Trophoblast cell (in vitro differentiated cells and primary cell): ENCODE measurements at regions not wholly inside any gene's neighbourhood (a gene's known extent, or its start where the extent isn't known, plus 50 kb on each side); places are given as distances from the start of the nearest gene placed in this dataset.

Experiments used
- DNase-seq, 2 donors: peaks; one replicate each; pipeline ENCODE4 v3.0.0-alpha.2; 2016
- H2AFZ ChIP-seq: 2 replicates; pipeline ENCODE4 v1.6.1; 2013; ENCODE audit warnings: low read length, moderate library complexity, mild to moderate bottlenecking; ENCODE audit not compliant: insufficient read depth, poor library complexity
- H2AK5ac ChIP-seq: 2 replicates; pipeline ENCODE4 v1.6.1; 2013; ENCODE audit warnings: mild to moderate bottlenecking, low read length
- H2BK120ac ChIP-seq: 2 replicates; pipeline ENCODE4 v1.6.1; 2013; ENCODE audit warnings: low read length, mild to moderate bottlenecking, moderate library complexity; ENCODE audit not compliant: insufficient read depth, poor library complexity
- H2BK12ac ChIP-seq: 2 replicates; pipeline ENCODE4 v1.6.1; 2013; ENCODE audit warnings: mild to moderate bottlenecking, low read length, moderate library complexity
- H2BK5ac ChIP-seq: 2 replicates; pipeline ENCODE4 v1.6.1; 2013; ENCODE audit warnings: low read length, low read depth, moderate library complexity, mild to moderate bottlenecking; ENCODE audit not compliant: poor library complexity
- H3K14ac ChIP-seq: 2 replicates; pipeline ENCODE4 v1.6.1; 2013; ENCODE audit warnings: mild to moderate bottlenecking, low read length
- H3K18ac ChIP-seq: 2 replicates; pipeline ENCODE4 v1.6.1; 2013; ENCODE audit warnings: mild to moderate bottlenecking, low read length
- H3K23ac ChIP-seq: 2 replicates; pipeline ENCODE4 v1.6.1; 2013; ENCODE audit warnings: low read length
- H3K27ac ChIP-seq: 2 replicates; pipeline ENCODE4 v1.5.1; 2013; ENCODE audit warnings: low read depth, mild to moderate bottlenecking, inconsistent platforms, low read length, moderate library complexity
- H3K27me3 ChIP-seq: 2 replicates; pipeline ENCODE4 v1.6.1; 2013; ENCODE audit warnings: inconsistent platforms, mild to moderate bottlenecking, low read length, moderate library complexity; ENCODE audit not compliant: insufficient read depth
- H3K36me3 ChIP-seq, 2 experiments: 1 replicate in 1 of 2; 2 replicates in 1 of 2; pipeline ENCODE4 v1.6.1; 2013; ENCODE audit warnings: low read length in 2 of 2, mild to moderate bottlenecking in 2 of 2, moderate library complexity in 1 of 2; ENCODE audit not compliant: insufficient read depth in 2 of 2, control insufficient read depth in 1 of 2
- H3K4ac ChIP-seq: 2 replicates; pipeline ENCODE4 v1.6.1; 2013; ENCODE audit warnings: low read depth, mild to moderate bottlenecking, low read length, moderate library complexity
- H3K4me1 ChIP-seq, 2 experiments: 1 replicate in 1 of 2; 2 replicates in 1 of 2; pipeline ENCODE4 v1.6.1; 2013; ENCODE audit warnings: low read length in 2 of 2, mild to moderate bottlenecking in 2 of 2, moderate library complexity in 1 of 2; ENCODE audit not compliant: insufficient read depth in 2 of 2, control insufficient read depth in 1 of 2
- H3K4me2 ChIP-seq: 2 replicates; pipeline ENCODE4 v1.6.1; 2013; ENCODE audit warnings: inconsistent platforms, mild to moderate bottlenecking, low read length, moderate library complexity
- H3K4me3 ChIP-seq: 2 replicates; pipeline ENCODE4 v1.5.1; 2013; ENCODE audit warnings: mild to moderate bottlenecking, low read depth, low read length, inconsistent platforms
- H3K79me1 ChIP-seq: one replicate; pipeline ENCODE4 v1.6.1; 2013; ENCODE audit warnings: low read length
- H3K79me2 ChIP-seq: 2 replicates; pipeline ENCODE4 v1.6.1; 2013; ENCODE audit warnings: low read length, mild to moderate bottlenecking; ENCODE audit not compliant: control insufficient read depth, insufficient read depth, poor library complexity
- H3K9ac ChIP-seq: 2 replicates; pipeline ENCODE4 v1.6.1; 2013; ENCODE audit warnings: mild to moderate bottlenecking, low read length
- H3K9me3 ChIP-seq: 2 replicates; pipeline ENCODE4 v1.6.1; 2013; ENCODE audit warnings: low read depth, mild to moderate bottlenecking, control low read depth, inconsistent platforms, low read length; ENCODE audit not compliant: insufficient read depth
- H4K12ac ChIP-seq: 2 replicates; pipeline ENCODE4 v1.6.1; 2013; ENCODE audit warnings: low read depth, mild to moderate bottlenecking, low read length, moderate library complexity
- H4K8ac ChIP-seq: 2 replicates; pipeline ENCODE4 v1.6.1; 2013; ENCODE audit warnings: low read depth, mild to moderate bottlenecking, low read length, moderate library complexity
- H4K91ac ChIP-seq: one replicate; pipeline ENCODE4 v1.6.1; 2013; ENCODE audit warnings: low read depth, mild to moderate bottlenecking, low read length, moderate library complexity
- WGBS: extraction: QIAGEN DNeasy Blood & Tissue Kit; methylation state at CpG from one replicate; pipeline ENCODE4 v1.1.7; 2013; ENCODE audit warnings: missing lambda C conversion rate; ENCODE audit not compliant: insufficient read length, insufficient coverage; ENCODE audit errors: extremely low coverage; 5-methylcytosine and 5-hydroxymethylcytosine counted together

- Histone ChIP-seq H2BK12ac (no peak overlapping the region), H3K27me3 (no peaks in the 10 kb centered on the region), H3K4me3 (no peak overlapping the region), H4K8ac (no peak overlapping the region), H3K9ac (no peak overlapping the region), H2BK120ac (no peak overlapping the region), H3K4me2 (no peak overlapping the region), H3K36me3 (no peaks in the 10 kb centered on the region), H3K18ac (no peak overlapping the region), H2AFZ (no peak overlapping the region), H4K91ac (no peak overlapping the region), H3K27ac (no peak overlapping the region), H4K12ac (no peak overlapping the region), H3K23ac (no peak overlapping the region), H3K9me3 (no peaks in the 10 kb centered on the region), H3K4me1 (peaks cover 0 to 5% of the 10 kb centered on the region in 2 experiments), H2AK5ac (no peak overlapping the region), H3K79me2 (no peaks in the 10 kb centered on the region), H3K79me1 (no peaks in the 10 kb centered on the region), H3K4ac (no peak overlapping the region), H3K14ac (no peak overlapping the region), H2BK5ac (no peak overlapping the region)
- no peak for DNase-seq
- no CpG with 5 or more reads among the region's 18 CpGs for WGBS
Measured at GRCh38 chr5:179472641-179473040, 77.7 kb upstream of the RUFY1 start.

GRCh38 chr5:179472174-179472573 is 78.2 kb upstream of the RUFY1 start:
- Histone ChIP-seq H3K79me2 (no peaks in the 10 kb centered on the region), H3K4me2 (no peak overlapping the region), H2BK120ac (no peak overlapping the region), H2AK5ac (no peak overlapping the region), H3K18ac (no peak overlapping the region), H3K23ac (no peak overlapping the region), H2AFZ (no peak overlapping the region), H3K36me3 (no peaks in the 10 kb centered on the region), H3K79me1 (no peaks in the 10 kb centered on the region), H3K4me1 (peaks cover 0 to 5% of the 10 kb centered on the region in 2 experiments), H3K4me3 (no peak overlapping the region), H3K4ac (no peak overlapping the region), H3K9ac (no peak overlapping the region), H4K8ac (no peak overlapping the region), H3K14ac (no peak overlapping the region), H4K12ac (no peak overlapping the region), H2BK5ac (no peak overlapping the region), H3K27ac (no peak overlapping the region), H4K91ac (no peak overlapping the region), H3K27me3 (no peaks in the 10 kb centered on the region), H2BK12ac (no peak overlapping the region), H3K9me3 (no peaks in the 10 kb centered on the region)
- DNase-seq, result no peak
- WGBS, result no CpG with 5 or more reads among the region's 4 CpGs

- H3K4me2 ChIP-seq, result no peak overlapping the region
- H3K23ac ChIP-seq, result no peak overlapping the region
- H3K18ac ChIP-seq, result no peak overlapping the region
- no CpG with 5 or more reads among the region's 11 CpGs for WGBS
- no peak overlapping the region for H2AFZ ChIP-seq
- no peaks in the 10 kb centered on the region for H3K36me3 ChIP-seq
- H3K4ac ChIP-seq, result no peak overlapping the region
- no peak overlapping the region for H3K14ac ChIP-seq
- no peaks in the 10 kb centered on the region for H3K27me3 ChIP-seq
- H3K27ac ChIP-seq, result no peak overlapping the region
- H2BK12ac ChIP-seq, result no peak overlapping the region
- no peak for DNase-seq
- no peak overlapping the region for H4K8ac ChIP-seq
- no peaks in the 10 kb centered on the region for H3K79me1 ChIP-seq
- no peak overlapping the region for H3K4me3 ChIP-seq
- no peak overlapping the region for H2AK5ac ChIP-seq
- H2BK5ac ChIP-seq, result no peak overlapping the region
- H3K9me3 ChIP-seq, result peaks cover 2% of the 10 kb centered on the region
- no peaks in the 10 kb centered on the region for H3K79me2 ChIP-seq
- H4K91ac ChIP-seq, result no peak overlapping the region
- H3K9ac ChIP-seq, result no peak overlapping the region
- H4K12ac ChIP-seq, result no peak overlapping the region
- H3K4me1 ChIP-seq, result peaks cover 0 to 1% of the 10 kb centered on the region in 2 experiments
- H2BK120ac ChIP-seq, result no peak overlapping the region
Measured at GRCh38 chr5:179470201-179470600, 80.2 kb upstream of the RUFY1 start.

- Histone ChIP-seq H3K23ac (no peak overlapping the region), H3K4me2 (no peak overlapping the region), H3K36me3 (no peaks in the 10 kb centered on the region), H3K4me3 (no peak overlapping the region), H2AFZ (no peak overlapping the region), H2BK120ac (no peak overlapping the region), H3K79me1 (no peaks in the 10 kb centered on the region), H2BK5ac (no peak overlapping the region), H3K27me3 (no peaks in the 10 kb centered on the region), H3K18ac (no peak overlapping the region), H3K4me1 (no peaks in the 10 kb centered on the region), H3K79me2 (no peaks in the 10 kb centered on the region), H3K9me3 (peaks cover 2% of the 10 kb centered on the region), H4K91ac (no peak overlapping the region), H4K8ac (no peak overlapping the region), H2AK5ac (no peak overlapping the region), H3K9ac (no peak overlapping the region), H3K14ac (no peak overlapping the region), H3K27ac (no peak overlapping the region), H2BK12ac (no peak overlapping the region), H3K4ac (no peak overlapping the region), H4K12ac (no peak overlapping the region)
- DNase-seq, result no peak
- no CpG with 5 or more reads among the region's 8 CpGs for WGBS
Measured at GRCh38 chr5:179468696-179469095, 81.7 kb upstream of the RUFY1 start.
